Urinary bladder (tissue), 3 donors: ENCODE measurements at regions not wholly inside any gene's neighbourhood (a gene's known extent, or its start where the extent isn't known, plus 50 kb on each side); places are given as distances from the start of the nearest gene placed in this dataset.
A peak's percentile ranks its signal among the peaks of the same experiment; 100 is the strongest.

Source experiments
- DNase-seq: peaks from one replicate; pipeline ENCODE4 v3.0.0-alpha.2; 2015; ENCODE audit errors: extremely low spot score
- H3K27ac ChIP-seq: one replicate; pipeline ENCODE4 v1.5.1; 2013; ENCODE audit warnings: low read depth, mild to moderate bottlenecking, moderate library complexity
- H3K36me3 ChIP-seq: one replicate; pipeline ENCODE4 v1.6.1; 2013; ENCODE audit warnings: mild to moderate bottlenecking, moderate library complexity; ENCODE audit not compliant: insufficient read depth
- H3K4me1 ChIP-seq: one replicate; pipeline ENCODE4 v1.6.1; 2013; ENCODE audit warnings: mild to moderate bottlenecking, moderate library complexity; ENCODE audit not compliant: insufficient read depth
- H3K4me3 ChIP-seq: one replicate; pipeline ENCODE4 v1.5.1; 2013; ENCODE audit warnings: low read depth, low read length
- WGBS: extraction: QIAGEN DNeasy Blood & Tissue Kit; methylation state at CpG from one replicate; pipeline ENCODE4 v1.1.7; 2013; 5-methylcytosine and 5-hydroxymethylcytosine counted together
- donor health status: healthy with polysubstance abuse.
- donor health status: healthy.

DNA sequence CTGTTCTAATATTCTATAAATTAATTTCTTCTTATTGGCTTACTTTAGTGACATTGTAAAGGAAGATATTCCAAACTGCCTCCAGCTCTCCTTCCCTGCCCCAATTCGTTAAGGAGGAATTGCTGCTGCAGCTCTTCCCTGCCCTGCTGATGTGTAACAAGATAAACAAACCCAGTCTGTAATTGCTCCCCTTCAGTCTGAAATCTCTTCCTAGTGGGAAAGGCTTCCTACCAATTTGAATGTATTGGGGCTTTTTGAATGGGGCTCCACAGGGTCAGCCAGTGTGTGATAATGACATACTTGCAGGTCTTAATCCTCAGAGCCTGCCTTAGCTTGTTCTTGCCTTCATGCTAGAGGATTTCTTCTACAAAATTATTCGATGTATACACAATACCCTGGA, 849.9 kb upstream of the GHITM start:
- DNase-seq, result no peak
- Histone ChIP-seq H3K4me1 (no peaks in the 10 kb centered on the region), H3K27ac (no peak overlapping the region), H3K4me3 (no peak overlapping the region), H3K36me3 (no peaks in the 10 kb centered on the region)
- WGBS, result 38% methylated on average over 2 of the region's 2 CpGs

- Histone ChIP-seq H3K36me3 (no peaks in the 10 kb centered on the region), H3K4me3 (no peak overlapping the region), H3K4me1 (no peaks in the 10 kb centered on the region), H3K27ac (no peak overlapping the region)
- 82% methylated on average over 1 of the region's 1 CpG for WGBS
- no peak for DNase-seq
Measured at GRCh38 chr10:83289948-83290347, 849.4 kb upstream of the GHITM start.

GRCh38 chr10:83301732-83302131, 837.6 kb upstream of the GHITM start:
- WGBS, result 87% methylated on average over 2 of the region's 2 CpGs

DNA sequence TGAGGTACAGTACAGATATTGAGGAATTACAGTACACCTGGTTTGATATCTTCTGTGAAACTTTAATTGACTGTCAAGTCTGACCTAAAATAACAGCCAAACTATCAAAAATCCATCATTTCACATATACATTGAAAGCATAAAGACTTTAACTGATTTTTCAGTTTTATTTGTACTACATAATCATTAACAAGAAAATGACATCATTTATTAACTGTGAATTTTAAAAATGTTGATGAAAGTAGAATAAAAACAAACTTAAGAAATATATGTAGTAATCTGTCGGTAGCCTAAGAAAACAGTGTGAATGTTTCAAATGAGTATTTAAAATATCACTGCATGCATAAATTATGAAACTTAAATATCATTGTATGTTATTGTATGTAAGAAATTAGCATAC, 836.7 kb upstream of the GHITM start:
- DNase-seq, result no peak
- Histone ChIP-seq H3K4me3 (no peak overlapping the region), H3K36me3 (no peaks in the 10 kb centered on the region), H3K27ac (no peak overlapping the region), H3K4me1 (no peaks in the 10 kb centered on the region)
- WGBS, result 92% methylated on average over 1 of the region's 1 CpG

More at GRCh38 chr10:83301732-83302131, 837.6 kb upstream of the GHITM start:
- Histone ChIP-seq H3K4me1 (no peaks in the 10 kb centered on the region), H3K36me3 (no peaks in the 10 kb centered on the region), H3K27ac (no peak overlapping the region), H3K4me3 (no peak overlapping the region)
- no peak for DNase-seq

- no peak overlapping the region for H3K4me3 ChIP-seq
- no peaks in the 10 kb centered on the region for H3K36me3 ChIP-seq
- no peaks in the 10 kb centered on the region for H3K4me1 ChIP-seq
- DNase-seq, result peak; percentile 45
- H3K27ac ChIP-seq, result no peak overlapping the region
Measured at GRCh38 chr10:83310688-83311087, 828.6 kb upstream of the GHITM start.

- no peaks in the 10 kb centered on the region for H3K36me3 ChIP-seq
- no peak for DNase-seq
- no peaks in the 10 kb centered on the region for H3K4me1 ChIP-seq
- 72% methylated on average over 3 of the region's 3 CpGs for WGBS
- H3K27ac ChIP-seq, result no peak overlapping the region
- H3K4me3 ChIP-seq, result no peak overlapping the region
Measured at GRCh38 chr10:83312570-83312969, 826.7 kb upstream of the GHITM start.

DNA sequence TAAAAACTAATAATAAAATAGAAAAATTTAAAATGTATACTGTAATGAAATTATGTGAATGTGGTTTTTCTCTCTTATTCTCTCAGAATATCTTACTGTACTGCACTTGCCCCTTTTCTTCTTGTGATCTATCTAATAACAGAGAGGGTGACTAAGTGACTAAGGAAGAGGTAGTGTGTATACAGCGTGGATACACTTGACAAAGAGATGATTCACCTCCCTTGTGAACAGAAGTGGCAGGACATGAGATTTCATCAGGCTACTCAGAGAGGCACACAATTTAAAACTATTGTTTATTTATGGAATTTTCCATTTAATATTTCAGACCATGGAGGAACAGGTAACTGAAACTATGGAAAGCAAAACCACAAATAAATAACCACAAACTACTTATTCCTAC, 806.6 kb upstream of the GHITM start:
- DNase-seq, result no peak
- WGBS, result 78% methylated on average over 1 of the region's 1 CpG
- Histone ChIP-seq H3K4me1 (no peaks in the 10 kb centered on the region), H3K27ac (no peak overlapping the region), H3K36me3 (no peaks in the 10 kb centered on the region), H3K4me3 (no peak overlapping the region)

GRCh38 chr10:83333566-83333965, 805.7 kb upstream of the GHITM start:
- no peak for DNase-seq
- Histone ChIP-seq H3K36me3 (no peaks in the 10 kb centered on the region), H3K4me3 (no peak overlapping the region), H3K4me1 (no peaks in the 10 kb centered on the region), H3K27ac (no peak overlapping the region)

DNA sequence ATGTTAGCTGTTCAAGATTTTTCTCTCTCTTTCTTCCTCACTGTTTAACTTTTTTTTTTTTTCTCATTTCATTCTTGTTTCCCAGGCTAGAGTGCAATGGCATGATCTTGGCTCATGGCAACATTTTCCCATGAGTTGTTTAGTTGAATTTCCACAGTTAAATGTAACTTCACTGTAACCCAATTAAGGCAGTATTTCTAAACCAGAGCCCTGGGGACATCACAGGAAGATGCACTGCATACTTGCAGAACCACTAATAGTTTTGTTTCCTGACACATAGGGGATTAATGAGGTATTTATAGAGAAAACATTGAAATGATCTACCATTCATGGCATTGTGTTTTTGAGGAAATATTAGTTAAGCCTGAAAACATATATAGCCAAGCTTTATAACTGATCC, 795.6 kb upstream of the GHITM start:
- no peak for DNase-seq

DNA sequence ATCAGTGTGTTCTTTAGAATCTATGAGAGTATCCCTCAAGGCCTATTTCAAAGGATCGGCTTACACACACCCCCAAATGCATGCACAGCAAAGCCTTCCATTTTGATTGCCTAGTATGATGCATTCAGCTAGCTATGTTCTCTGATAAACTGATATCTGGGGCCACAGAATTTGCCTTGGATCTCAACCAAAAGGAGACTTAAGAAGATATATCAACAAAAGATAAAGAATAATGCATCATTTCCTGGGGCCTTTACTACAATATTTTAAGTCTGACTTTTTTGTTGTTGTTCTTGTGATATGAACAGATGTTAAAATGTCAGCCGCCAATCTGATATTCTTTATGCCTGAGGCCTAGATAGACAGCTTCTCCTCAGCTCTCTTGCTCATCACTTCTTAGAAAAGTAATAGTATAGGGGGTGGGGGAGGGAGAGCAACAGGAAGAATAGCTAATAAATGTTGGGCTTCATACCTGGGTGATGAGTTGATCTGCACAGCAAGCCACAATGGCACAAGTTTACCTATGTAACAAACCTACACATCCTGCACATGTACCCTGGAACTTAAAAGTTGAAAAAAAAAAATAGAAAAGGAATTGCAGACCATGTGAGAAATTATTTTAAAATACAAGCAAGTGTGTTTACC, 792.9 kb upstream of the GHITM start:
- Histone ChIP-seq H3K4me3 (no peak overlapping the region), H3K4me1 (no peaks in the 10 kb centered on the region), H3K27ac (no peak overlapping the region), H3K36me3 (no peaks in the 10 kb centered on the region)
- WGBS, result 63% methylated on average over 2 of the region's 2 CpGs
- DNase-seq, result no peak

More for the DNA sequence above, 795.6 kb upstream of the GHITM start:
- Histone ChIP-seq H3K4me1 (no peaks in the 10 kb centered on the region), H3K4me3 (no peak overlapping the region), H3K36me3 (no peaks in the 10 kb centered on the region), H3K27ac (no peak overlapping the region)

- DNase-seq, result no peak
- no peak overlapping the region for H3K4me3 ChIP-seq
- H3K36me3 ChIP-seq, result no peaks in the 10 kb centered on the region
- H3K4me1 ChIP-seq, result no peaks in the 10 kb centered on the region
- H3K27ac ChIP-seq, result no peak overlapping the region
- 77% methylated on average over 3 of the region's 3 CpGs for WGBS
Measured at GRCh38 chr10:83352588-83352987, 786.7 kb upstream of the GHITM start.

DNA sequence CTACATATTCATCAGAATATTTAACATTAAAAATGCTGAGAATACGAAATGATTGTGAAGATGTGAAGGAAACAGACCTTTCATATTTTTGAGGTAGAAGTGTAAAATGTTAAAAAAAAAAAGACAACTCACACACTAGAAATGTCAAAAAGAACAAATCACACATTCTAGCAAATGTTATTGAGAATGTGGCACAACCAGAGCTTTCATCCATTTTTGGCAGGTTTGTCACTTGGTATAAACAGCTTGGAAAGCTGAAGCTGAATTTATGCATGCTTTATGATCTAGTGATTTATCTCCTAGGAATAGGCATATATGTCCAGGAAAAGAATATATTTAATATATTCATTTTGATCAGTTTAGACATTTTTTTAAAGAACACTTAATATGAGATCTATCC, 784.9 kb upstream of the GHITM start:
- DNase-seq, result no peak
- no peaks in the 10 kb centered on the region for H3K36me3 ChIP-seq
- 88% methylated on average over 1 of the region's 1 CpG for WGBS
- no peaks in the 10 kb centered on the region for H3K4me1 ChIP-seq
- H3K4me3 ChIP-seq, result no peak overlapping the region
- H3K27ac ChIP-seq, result no peak overlapping the region

DNA sequence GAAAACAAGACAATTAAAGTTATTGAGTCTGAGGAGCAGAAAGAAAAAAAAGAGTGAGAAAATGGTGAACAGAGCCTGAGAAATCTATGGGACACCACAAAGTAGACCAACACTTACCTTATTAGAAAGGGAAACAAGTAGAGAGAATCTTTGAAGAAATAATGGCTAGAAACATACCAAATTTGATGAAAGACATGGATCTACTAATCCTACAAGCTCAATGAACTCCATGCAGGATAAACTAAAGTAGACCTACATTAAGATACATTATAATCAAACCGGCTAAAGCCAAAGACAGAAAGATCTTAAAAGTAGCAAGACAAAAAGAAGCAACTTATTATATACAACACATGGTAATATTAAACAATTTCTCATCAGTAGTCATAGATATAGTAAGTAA, 782.3 kb upstream of the GHITM start:
- no peak overlapping the region for H3K27ac ChIP-seq
- WGBS, result 49% methylated on average over 1 of the region's 1 CpG
- no peak for DNase-seq
- H3K36me3 ChIP-seq, result no peaks in the 10 kb centered on the region
- H3K4me1 ChIP-seq, result no peaks in the 10 kb centered on the region
- H3K4me3 ChIP-seq, result no peak overlapping the region

GRCh38 chr10:83357627-83358026, 781.7 kb upstream of the GHITM start:
- no peak for DNase-seq
- Histone ChIP-seq H3K36me3 (no peaks in the 10 kb centered on the region), H3K4me1 (no peaks in the 10 kb centered on the region), H3K4me3 (no peak overlapping the region), H3K27ac (no peak overlapping the region)

GRCh38 chr10:83367036-83367435, 772.3 kb upstream of the GHITM start:
- 83% methylated on average over 6 of the region's 6 CpGs for WGBS
- Histone ChIP-seq H3K27ac (no peak overlapping the region), H3K4me3 (no peak overlapping the region), H3K4me1 (no peaks in the 10 kb centered on the region), H3K36me3 (no peaks in the 10 kb centered on the region)
- DNase-seq, result no peak
